ENCODE measurements at regions not wholly inside any gene's neighbourhood (a gene's known extent, or its start where the extent isn't known, plus 50 kb on each side); places are given as distances from the start of the nearest gene placed in this dataset.

GRCh38 chr2:15782009-15782751, 158.2 kb upstream of the MYCN start:
- FAIRE-seq = no peak

- FAIRE-seq = no peak
Observed at GRCh38 chr2:15782769-15783294, 157.5 kb upstream of the MYCN start.

GRCh38 chr2:15783489-15783888, 156.9 kb upstream of the MYCN start:
- no peak for FAIRE-seq

- no peak for FAIRE-seq
Observed at GRCh38 chr2:15784106-15784885, 156.1 kb upstream of the MYCN start.

- FAIRE-seq = no peak
Observed at GRCh38 chr2:15784886-15785801, 155.2 kb upstream of the MYCN start.

GRCh38 chr2:15786003-15786654, 154.2 kb upstream of the MYCN start:
- FAIRE-seq = no peak

GRCh38 chr2:15786901-15787300, 153.4 kb upstream of the MYCN start:
- FAIRE-seq = no peak

- FAIRE-seq = no peak
Observed at GRCh38 chr2:15787535-15788454, 152.6 kb upstream of the MYCN start.

- FAIRE-seq = no peak
Observed at GRCh38 chr2:15788455-15788829, 151.9 kb upstream of the MYCN start.

- no peak for FAIRE-seq
Observed at GRCh38 chr2:15788830-15789229, 151.5 kb upstream of the MYCN start.

- no peak for FAIRE-seq
Observed at GRCh38 chr2:15789381-15790062, 150.8 kb upstream of the MYCN start.

- no peak for FAIRE-seq
Observed at GRCh38 chr2:15790326-15790725, 150.0 kb upstream of the MYCN start.

GRCh38 chr2:15790838-15791237, 149.5 kb upstream of the MYCN start:
- FAIRE-seq = no peak

GRCh38 chr2:15791294-15791693, 149.1 kb upstream of the MYCN start:
- FAIRE-seq = no peak

- FAIRE-seq = no peak
Observed at GRCh38 chr2:15792331-15792730, 148.0 kb upstream of the MYCN start.

- FAIRE-seq = no peak
Observed at GRCh38 chr2:15793078-15793913, 147.1 kb upstream of the MYCN start.

- no peak for FAIRE-seq
Observed at GRCh38 chr2:15793978-15794377, 146.4 kb upstream of the MYCN start.

GRCh38 chr2:15794608-15795134, 145.7 kb upstream of the MYCN start:
- no peak for FAIRE-seq

GRCh38 chr2:15795426-15795825, 144.9 kb upstream of the MYCN start:
- FAIRE-seq = no peak
